Thoracic aorta (tissue), 2 donors: ENCODE measurements at regions not wholly inside any gene's neighbourhood (a gene's known extent, or its start where the extent isn't known, plus 50 kb on each side); places are given as distances from the start of the nearest gene placed in this dataset.

Experiments
- ATAC-seq: fragments of 150-250 bp; one replicate; pipeline ENCODE4 v1.8.0; 2017; ENCODE audit warnings: low read depth; ENCODE audit not compliant: insufficient number of reproducible peaks, low FRiP score
- DNase-seq: peaks from one replicate; pipeline ENCODE4 v3.0.0-alpha.2; 2020; ENCODE audit warnings: low spot score
- H3K27ac ChIP-seq, 2 donors: fragments of 200-600 bp; sonication (generic); 1 replicate in 1 of 2; 2 replicates in 1 of 2; pipeline ENCODE4 v1.5.1; 2016; ENCODE audit warnings: mild to moderate bottlenecking in 2 of 2, moderate library complexity in 2 of 2
- H3K27me3 ChIP-seq: fragments of 200-600 bp; sonication (generic); replicated peaks from 2 replicates; pipeline ENCODE4 v1.6.0; 2016; ENCODE audit warnings: mild to moderate bottlenecking; ENCODE audit not compliant: insufficient read depth
- H3K36me3 ChIP-seq: fragments of 200-600 bp; sonication (generic); one replicate; pipeline ENCODE4 v1.5.1; 2016
- H3K4me1 ChIP-seq, 2 donors: fragments of 200-600 bp; sonication (generic); 1 replicate in 1 of 2; 2 replicates in 1 of 2; pipeline versions ENCODE4 v1.5.1 to v1.6.0; 2016; ENCODE audit warnings: low read depth in 2 of 2, mild to moderate bottlenecking in 1 of 2; ENCODE audit not compliant: control insufficient read depth in 1 of 2
- H3K4me3 ChIP-seq: fragments of 200-600 bp; sonication (generic); 2 replicates; pipeline ENCODE4 v1.5.1; 2016; ENCODE audit warnings: mild to moderate bottlenecking
- H3K9me3 ChIP-seq: fragments of 200-600 bp; sonication (generic); 2 replicates; pipeline ENCODE4 v1.5.1; 2016
- TF ChIP-seq, protein P1 (sequence below): fragments of 200-600 bp; sonication (generic); IDR thresholded peaks from one replicate; pipeline ENCODE4 v1.5.1; 2019; ENCODE audit warnings: antibody characterized with exemption

DNA sequence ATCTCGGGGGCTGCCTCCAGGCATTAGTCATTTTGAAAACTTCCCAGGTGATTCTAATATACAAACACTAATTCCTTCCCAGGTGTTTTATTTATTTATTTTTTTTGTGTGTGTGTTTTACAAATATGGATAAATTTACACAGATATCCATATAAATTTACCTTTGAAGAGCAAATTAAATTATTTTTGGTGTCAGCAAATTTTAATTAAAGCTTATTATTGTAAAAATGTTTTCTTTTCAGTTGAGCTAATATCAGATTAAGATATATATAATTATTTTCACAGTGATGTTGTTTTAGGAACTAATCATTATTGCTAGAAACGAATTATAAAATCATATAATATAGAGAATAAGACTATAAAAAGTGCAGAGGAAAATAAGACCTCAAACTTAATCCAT lies 62.0 kb upstream of the FREM3 start:
- DNase-seq = no peak
- H3K4me3 ChIP-seq = no peak overlapping the region
- ATAC-seq = no peak

More for the DNA sequence above, 62.0 kb upstream of the FREM3 start:
- H3K27me3 ChIP-seq = no peaks in the 10 kb centered on the region
- TF ChIP-seq, protein P1, sequence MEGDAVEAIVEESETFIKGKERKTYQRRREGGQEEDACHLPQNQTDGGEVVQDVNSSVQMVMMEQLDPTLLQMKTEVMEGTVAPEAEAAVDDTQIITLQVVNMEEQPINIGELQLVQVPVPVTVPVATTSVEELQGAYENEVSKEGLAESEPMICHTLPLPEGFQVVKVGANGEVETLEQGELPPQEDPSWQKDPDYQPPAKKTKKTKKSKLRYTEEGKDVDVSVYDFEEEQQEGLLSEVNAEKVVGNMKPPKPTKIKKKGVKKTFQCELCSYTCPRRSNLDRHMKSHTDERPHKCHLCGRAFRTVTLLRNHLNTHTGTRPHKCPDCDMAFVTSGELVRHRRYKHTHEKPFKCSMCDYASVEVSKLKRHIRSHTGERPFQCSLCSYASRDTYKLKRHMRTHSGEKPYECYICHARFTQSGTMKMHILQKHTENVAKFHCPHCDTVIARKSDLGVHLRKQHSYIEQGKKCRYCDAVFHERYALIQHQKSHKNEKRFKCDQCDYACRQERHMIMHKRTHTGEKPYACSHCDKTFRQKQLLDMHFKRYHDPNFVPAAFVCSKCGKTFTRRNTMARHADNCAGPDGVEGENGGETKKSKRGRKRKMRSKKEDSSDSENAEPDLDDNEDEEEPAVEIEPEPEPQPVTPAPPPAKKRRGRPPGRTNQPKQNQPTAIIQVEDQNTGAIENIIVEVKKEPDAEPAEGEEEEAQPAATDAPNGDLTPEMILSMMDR = no peak
- no peaks in the 10 kb centered on the region for H3K9me3 ChIP-seq
- H3K4me1 ChIP-seq = peaks cover 2 to 19% of the 10 kb centered on the region in 2 donors
- H3K27ac ChIP-seq = no peak overlapping the region
- H3K36me3 ChIP-seq = no peaks in the 10 kb centered on the region
